Ovary (tissue), 3 donors: ENCODE measurements at regions not wholly inside any gene's neighbourhood (a gene's known extent, or its start where the extent isn't known, plus 50 kb on each side); places are given as distances from the start of the nearest gene placed in this dataset.

Source experiments
- CTCF ChIP-seq, 3 donors: fragments of 450-650 bp in 2 of 3; fragments of 200-600 bp in 1 of 3; IDR thresholded peaks; one replicate each; pipeline versions ENCODE4 v1.5.1 to v1.8.0; 2016 to 2022; ENCODE audit warnings: antibody characterized with exemption in 3 of 3, mild to moderate bottlenecking in 1 of 3
- EP300 ChIP-seq: sonication (generic); formaldehyde crosslinking; IDR thresholded peaks from one replicate; pipeline ENCODE4 v1.6.1; 2017; ENCODE audit warnings: antibody characterized with exemption
- POLR2A ChIP-seq: fragments of 450-650 bp; IDR thresholded peaks from one replicate; pipeline ENCODE4 v1.6.1; 2017; ENCODE audit warnings: antibody characterized with exemption, mild to moderate bottlenecking, moderate library complexity
- donor health status: DM: no; HTN: no; CAD: no.

GRCh38 chr17:79153367-79154130, 78.9 kb downstream of the ENGASE start:
- no peak for TF ChIP-seq CTCF (IDR thresholded peaks at IDR 0.05)
- TF ChIP-seq POLR2A = no peak
- TF ChIP-seq EP300 = no peak
